ENCODE measurements at regions not wholly inside any gene's neighbourhood (a gene's known extent, or its start where the extent isn't known, plus 50 kb on each side); places are given as distances from the start of the nearest gene placed in this dataset.

- Histone ChIP-seq H3K4me3 (replicated peaks; ENCODE audit: insufficient read depth, low read length) (no peak overlapping the region), H3K27ac (replicated peaks) (no peak overlapping the region), H3K27me3 (ENCODE audit: insufficient read depth, poor library complexity, severe bottlenecking) (no peaks in the 10 kb centered on the region)
- DNase-seq (ENCODE audit: low read depth in 1 of 2, low spot score in 1 of 2): no peak
- TF ChIP-seq POLR2AphosphoS5 (IDR thresholded peaks at IDR 0.05; ENCODE audit: low read depth): no peak
- TF ChIP-seq CTCF (IDR thresholded peaks at IDR 0.05; ENCODE audit: insufficient read depth, low read length): no peak
- TF ChIP-seq SPI1 (IDR thresholded peaks at IDR 0.05; ENCODE audit: borderline replicate concordance, low read depth): no peak
- TF ChIP-seq GABPA (IDR thresholded peaks at IDR 0.05; ENCODE audit: low read depth): no peak
- TF ChIP-seq, protein P1, sequence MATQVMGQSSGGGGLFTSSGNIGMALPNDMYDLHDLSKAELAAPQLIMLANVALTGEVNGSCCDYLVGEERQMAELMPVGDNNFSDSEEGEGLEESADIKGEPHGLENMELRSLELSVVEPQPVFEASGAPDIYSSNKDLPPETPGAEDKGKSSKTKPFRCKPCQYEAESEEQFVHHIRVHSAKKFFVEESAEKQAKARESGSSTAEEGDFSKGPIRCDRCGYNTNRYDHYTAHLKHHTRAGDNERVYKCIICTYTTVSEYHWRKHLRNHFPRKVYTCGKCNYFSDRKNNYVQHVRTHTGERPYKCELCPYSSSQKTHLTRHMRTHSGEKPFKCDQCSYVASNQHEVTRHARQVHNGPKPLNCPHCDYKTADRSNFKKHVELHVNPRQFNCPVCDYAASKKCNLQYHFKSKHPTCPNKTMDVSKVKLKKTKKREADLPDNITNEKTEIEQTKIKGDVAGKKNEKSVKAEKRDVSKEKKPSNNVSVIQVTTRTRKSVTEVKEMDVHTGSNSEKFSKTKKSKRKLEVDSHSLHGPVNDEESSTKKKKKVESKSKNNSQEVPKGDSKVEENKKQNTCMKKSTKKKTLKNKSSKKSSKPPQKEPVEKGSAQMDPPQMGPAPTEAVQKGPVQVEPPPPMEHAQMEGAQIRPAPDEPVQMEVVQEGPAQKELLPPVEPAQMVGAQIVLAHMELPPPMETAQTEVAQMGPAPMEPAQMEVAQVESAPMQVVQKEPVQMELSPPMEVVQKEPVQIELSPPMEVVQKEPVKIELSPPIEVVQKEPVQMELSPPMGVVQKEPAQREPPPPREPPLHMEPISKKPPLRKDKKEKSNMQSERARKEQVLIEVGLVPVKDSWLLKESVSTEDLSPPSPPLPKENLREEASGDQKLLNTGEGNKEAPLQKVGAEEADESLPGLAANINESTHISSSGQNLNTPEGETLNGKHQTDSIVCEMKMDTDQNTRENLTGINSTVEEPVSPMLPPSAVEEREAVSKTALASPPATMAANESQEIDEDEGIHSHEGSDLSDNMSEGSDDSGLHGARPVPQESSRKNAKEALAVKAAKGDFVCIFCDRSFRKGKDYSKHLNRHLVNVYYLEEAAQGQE (IDR thresholded peaks at IDR 0.05; ENCODE audit: insufficient replicate concordance, low read depth): no peak
Measured at GRCh38 chr1:96038636-96039035, 682.9 kb upstream of the PTBP2 start.

- DNase-seq (ENCODE audit: low read depth in 1 of 2, low spot score in 1 of 2): no peak
- Histone ChIP-seq H3K27me3 (ENCODE audit: insufficient read depth, poor library complexity, severe bottlenecking) (no peaks in the 10 kb centered on the region), H3K27ac (replicated peaks) (no peak overlapping the region), H3K4me3 (replicated peaks; ENCODE audit: insufficient read depth, low read length) (no peak overlapping the region)
- TF ChIP-seq, protein P1 (IDR thresholded peaks at IDR 0.05; ENCODE audit: insufficient replicate concordance, low read depth): no peak
- TF ChIP-seq POLR2AphosphoS5 (IDR thresholded peaks at IDR 0.05; ENCODE audit: low read depth): no peak
- TF ChIP-seq SPI1 (IDR thresholded peaks at IDR 0.05; ENCODE audit: borderline replicate concordance, low read depth): no peak
- no peak for TF ChIP-seq GABPA (IDR thresholded peaks at IDR 0.05; ENCODE audit: low read depth)
- TF ChIP-seq CTCF (IDR thresholded peaks at IDR 0.05; ENCODE audit: insufficient read depth, low read length): no peak
Measured at GRCh38 chr1:96039910-96040309, 681.7 kb upstream of the PTBP2 start.

- no peak overlapping the region for H3K4me3 ChIP-seq (replicated peaks; ENCODE audit: insufficient read depth, low read length)
- no peak for DNase-seq (ENCODE audit: low read depth in 1 of 2, low spot score in 1 of 2)
- H3K27me3 ChIP-seq (ENCODE audit: insufficient read depth, poor library complexity, severe bottlenecking): no peaks in the 10 kb centered on the region
- no peak overlapping the region for H3K27ac ChIP-seq (replicated peaks)
- TF ChIP-seq, protein P1 (IDR thresholded peaks at IDR 0.05; ENCODE audit: insufficient replicate concordance, low read depth): no peak
- no peak for TF ChIP-seq SPI1 (IDR thresholded peaks at IDR 0.05; ENCODE audit: borderline replicate concordance, low read depth)
- TF ChIP-seq POLR2AphosphoS5 (IDR thresholded peaks at IDR 0.05; ENCODE audit: low read depth): no peak
- no peak for TF ChIP-seq CTCF (IDR thresholded peaks at IDR 0.05; ENCODE audit: insufficient read depth, low read length)
- no peak for TF ChIP-seq GABPA (IDR thresholded peaks at IDR 0.05; ENCODE audit: low read depth)
Measured at GRCh38 chr1:96041470-96041869, 680.1 kb upstream of the PTBP2 start.
